Endothelial cell (in vitro differentiated cells): ENCODE measurements at regions not wholly inside any gene's neighbourhood (a gene's known extent, or its start where the extent isn't known, plus 50 kb on each side); places are given as distances from the start of the nearest gene placed in this dataset.
"Not testable (repeated sequence)": the region's sequence is repeated elsewhere in the genome, so short reads cannot be mapped to it uniquely, and the experiment has no call there.

ENCODE experiments used
- DNase-seq: peaks from one replicate; pipeline ENCODE4 v3.0.0; 2021; ENCODE audit warnings: low spot score
- H3K27ac Mint-ChIP-seq: one replicate; pipeline ENCODE4 v1.8.0; 2021; ENCODE audit warnings: mixed read lengths, inconsistent platforms; ENCODE audit not compliant: unreplicated experiment
- H3K27me3 Mint-ChIP-seq: one replicate; pipeline ENCODE4 v1.8.0; 2021; ENCODE audit warnings: mild to moderate bottlenecking, moderate library complexity, mixed read lengths, inconsistent platforms; ENCODE audit not compliant: unreplicated experiment
- H3K36me3 Mint-ChIP-seq: one replicate; pipeline ENCODE4 v1.8.0; 2021; ENCODE audit warnings: mild to moderate bottlenecking, low read depth, mixed read lengths, inconsistent platforms; ENCODE audit not compliant: unreplicated experiment
- H3K4me1 Mint-ChIP-seq: one replicate; pipeline ENCODE4 v1.8.0; 2021; ENCODE audit warnings: mild to moderate bottlenecking, mixed read lengths, inconsistent platforms; ENCODE audit not compliant: unreplicated experiment
- H3K4me3 Mint-ChIP-seq: one replicate; pipeline ENCODE4 v1.8.0; 2021; ENCODE audit warnings: mild to moderate bottlenecking, mixed read lengths, inconsistent platforms; ENCODE audit not compliant: unreplicated experiment
- H3K9me3 Mint-ChIP-seq: one replicate; pipeline ENCODE4 v1.8.0; 2021; ENCODE audit warnings: mixed read lengths, inconsistent platforms; ENCODE audit not compliant: unreplicated experiment
- TF ChIP-seq, protein P1 (sequence below): fragments of 200-600 bp; sonication (generic); IDR thresholded peaks from one replicate; pipeline ENCODE4 v1.5.0; 2021; ENCODE audit warnings: antibody characterized with exemption; ENCODE audit not compliant: unreplicated experiment

DNA sequence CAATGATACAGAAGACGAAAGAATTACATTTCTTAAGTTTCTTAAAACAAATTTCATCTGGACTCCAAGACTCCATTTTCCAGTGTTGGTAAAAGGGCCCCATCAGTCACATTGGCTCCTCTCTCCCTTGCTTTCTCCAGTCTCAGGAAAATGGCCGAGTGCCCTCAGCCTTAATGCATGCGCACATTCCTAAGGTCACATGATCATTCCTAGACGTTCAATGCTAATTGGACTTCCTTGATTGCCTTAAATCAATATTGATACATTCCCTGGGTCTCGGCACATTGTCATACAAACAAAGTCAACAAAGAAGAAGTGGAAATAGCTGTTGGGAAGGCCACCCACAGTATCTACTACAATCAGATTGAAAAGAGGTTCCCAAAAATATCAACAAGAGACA is 413.6 kb upstream of the GRAMD2B start:
- no peak for DNase-seq
- H3K4me3 Mint-ChIP-seq = no peak overlapping the region

DNA sequence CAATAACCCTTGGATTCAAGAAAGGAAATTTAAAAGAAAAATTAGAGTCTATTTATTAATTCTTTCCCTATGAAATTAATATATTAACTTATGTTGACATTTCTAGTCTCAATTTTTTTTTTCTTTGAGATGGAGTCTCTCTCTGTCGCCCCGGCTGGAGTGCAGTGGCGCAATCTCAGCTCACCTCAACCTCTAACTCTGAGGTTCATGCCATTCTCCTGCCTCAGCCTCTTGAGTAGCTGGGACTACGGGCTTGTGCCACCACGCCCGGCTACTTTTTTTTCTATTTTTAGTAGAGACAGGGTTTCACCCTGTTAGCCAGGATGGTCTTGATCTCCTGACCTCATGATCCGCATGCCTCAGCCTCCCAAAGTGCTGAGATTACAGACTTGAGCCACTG is 411.7 kb upstream of the GRAMD2B start:
- DNase-seq, H3K27me3 Mint-ChIP-seq, H3K4me3 Mint-ChIP-seq, H3K36me3 Mint-ChIP-seq, H3K9me3 Mint-ChIP-seq, H3K27ac Mint-ChIP-seq, H3K4me1 Mint-ChIP-seq: not testable (repeated sequence)

More for the DNA sequence above, 413.6 kb upstream of the GRAMD2B start:
- H3K27ac Mint-ChIP-seq = no peak overlapping the region
- TF ChIP-seq, protein P1, sequence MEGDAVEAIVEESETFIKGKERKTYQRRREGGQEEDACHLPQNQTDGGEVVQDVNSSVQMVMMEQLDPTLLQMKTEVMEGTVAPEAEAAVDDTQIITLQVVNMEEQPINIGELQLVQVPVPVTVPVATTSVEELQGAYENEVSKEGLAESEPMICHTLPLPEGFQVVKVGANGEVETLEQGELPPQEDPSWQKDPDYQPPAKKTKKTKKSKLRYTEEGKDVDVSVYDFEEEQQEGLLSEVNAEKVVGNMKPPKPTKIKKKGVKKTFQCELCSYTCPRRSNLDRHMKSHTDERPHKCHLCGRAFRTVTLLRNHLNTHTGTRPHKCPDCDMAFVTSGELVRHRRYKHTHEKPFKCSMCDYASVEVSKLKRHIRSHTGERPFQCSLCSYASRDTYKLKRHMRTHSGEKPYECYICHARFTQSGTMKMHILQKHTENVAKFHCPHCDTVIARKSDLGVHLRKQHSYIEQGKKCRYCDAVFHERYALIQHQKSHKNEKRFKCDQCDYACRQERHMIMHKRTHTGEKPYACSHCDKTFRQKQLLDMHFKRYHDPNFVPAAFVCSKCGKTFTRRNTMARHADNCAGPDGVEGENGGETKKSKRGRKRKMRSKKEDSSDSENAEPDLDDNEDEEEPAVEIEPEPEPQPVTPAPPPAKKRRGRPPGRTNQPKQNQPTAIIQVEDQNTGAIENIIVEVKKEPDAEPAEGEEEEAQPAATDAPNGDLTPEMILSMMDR = no peak
- no peaks in the 10 kb centered on the region for H3K27me3 Mint-ChIP-seq
- no peaks in the 10 kb centered on the region for H3K4me1 Mint-ChIP-seq
- no peaks in the 10 kb centered on the region for H3K36me3 Mint-ChIP-seq
- no peaks in the 10 kb centered on the region for H3K9me3 Mint-ChIP-seq

DNA sequence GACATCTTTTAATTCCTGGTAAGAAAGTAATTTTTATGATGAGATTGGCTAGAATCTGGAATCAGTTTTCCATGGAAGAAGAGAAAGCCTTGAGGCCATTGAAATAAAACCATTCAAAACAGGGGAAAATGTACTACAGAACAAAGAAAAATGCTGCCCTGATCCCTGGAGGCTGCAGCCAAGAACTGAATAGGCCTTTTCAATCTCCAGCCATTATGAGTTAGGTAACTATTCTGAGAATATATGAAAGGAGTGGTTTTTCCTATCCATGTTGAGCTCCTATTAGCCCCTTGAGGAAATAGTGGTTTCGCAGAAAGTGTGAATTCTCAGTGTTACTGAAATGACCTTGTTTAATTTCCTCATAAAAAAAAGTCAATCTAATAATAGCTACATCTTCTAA is 408.5 kb upstream of the GRAMD2B start:
- Mint-ChIP-seq H3K4me1 (no peaks in the 10 kb centered on the region), H3K27ac (no peak overlapping the region), H3K4me3 (no peak overlapping the region), H3K36me3 (no peaks in the 10 kb centered on the region), H3K27me3 (no peaks in the 10 kb centered on the region), H3K9me3 (no peaks in the 10 kb centered on the region)
- TF ChIP-seq, protein P1 = no peak
- no peak for DNase-seq

DNA sequence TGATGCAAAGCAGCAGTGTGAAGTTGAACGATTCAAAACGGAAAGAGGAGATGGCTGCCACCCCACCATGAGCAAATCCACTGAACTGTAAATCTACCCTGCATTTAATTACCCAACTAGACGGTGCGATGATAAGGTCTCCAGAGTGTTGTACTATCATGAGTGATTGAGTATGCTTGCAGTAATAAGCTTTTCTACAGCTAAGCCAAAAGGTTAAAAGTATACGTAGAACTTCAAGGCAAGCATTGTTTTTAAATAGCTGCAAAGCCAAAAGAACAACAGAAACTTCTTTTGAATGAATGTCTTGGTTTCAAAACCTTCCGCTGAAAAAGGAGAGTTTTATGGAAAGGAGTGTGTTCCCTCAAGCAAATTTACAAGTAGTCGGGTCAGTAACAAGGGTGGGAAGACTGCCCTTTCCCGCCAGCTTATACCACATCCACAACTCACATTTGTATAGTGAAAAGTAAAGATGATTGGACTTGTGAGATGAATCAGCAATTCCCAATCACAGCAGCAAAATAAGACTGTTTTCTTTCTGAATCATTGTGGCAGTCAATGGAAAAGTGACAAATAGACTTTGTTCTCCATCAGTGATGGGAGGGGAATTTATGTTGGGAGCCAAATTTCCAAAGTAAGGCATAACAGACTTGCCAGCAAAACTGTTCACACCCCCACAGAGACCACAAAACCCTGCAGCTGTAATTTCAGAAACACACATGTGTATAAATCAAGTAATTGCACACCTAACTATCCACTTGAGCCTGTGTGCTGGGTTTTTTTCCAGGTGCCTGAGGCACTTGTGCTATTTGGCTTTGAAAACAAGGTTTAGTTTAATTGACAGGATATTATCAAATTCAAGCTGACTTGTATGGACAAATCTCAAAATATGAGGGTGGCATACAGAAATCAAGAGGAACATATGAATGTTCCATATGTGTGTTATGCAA is 407.7 kb upstream of the GRAMD2B start:
- Mint-ChIP-seq H3K36me3 (no peaks in the 10 kb centered on the region), H3K4me1 (no peaks in the 10 kb centered on the region), H3K27ac (no peak overlapping the region), H3K27me3 (no peaks in the 10 kb centered on the region), H3K9me3 (no peaks in the 10 kb centered on the region), H3K4me3 (no peak overlapping the region)
- no peak for DNase-seq
- TF ChIP-seq, protein P1 = no peak

DNA sequence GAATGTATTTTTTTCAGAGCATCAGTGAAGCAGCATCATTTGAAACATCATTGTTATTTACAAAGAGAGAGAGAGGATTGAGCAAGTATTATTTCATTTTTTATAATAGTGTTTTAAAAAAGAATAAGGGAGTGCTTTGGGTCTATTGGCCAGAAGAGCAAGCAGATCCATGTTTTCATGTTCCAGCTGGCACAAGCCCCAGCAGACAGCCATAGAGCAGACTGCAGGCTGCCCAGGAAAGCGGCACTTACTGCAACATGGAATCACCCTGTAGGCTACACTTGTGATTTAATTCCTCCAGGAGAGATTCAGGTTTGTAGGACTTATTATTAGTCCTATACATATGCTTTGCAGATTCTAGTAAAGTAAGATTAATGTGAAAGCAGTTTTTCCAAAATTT is 407.0 kb upstream of the GRAMD2B start:
- DNase-seq = no peak
- no peak overlapping the region for H3K27ac Mint-ChIP-seq
- H3K4me1 Mint-ChIP-seq = no peaks in the 10 kb centered on the region
- H3K27me3 Mint-ChIP-seq = no peaks in the 10 kb centered on the region
- no peaks in the 10 kb centered on the region for H3K9me3 Mint-ChIP-seq
- TF ChIP-seq, protein P1 = no peak
- H3K36me3 Mint-ChIP-seq = no peaks in the 10 kb centered on the region
- H3K4me3 Mint-ChIP-seq = no peak overlapping the region
